ENCODE measurements at regions not wholly inside any gene's neighbourhood (a gene's known extent, or its start where the extent isn't known, plus 50 kb on each side); places are given as distances from the start of the nearest gene placed in this dataset.

GRCh38 chr2:9139491-9140443 lies 66.8 kb upstream of the ASAP2 start:
- TF ChIP-seq, protein P1, sequence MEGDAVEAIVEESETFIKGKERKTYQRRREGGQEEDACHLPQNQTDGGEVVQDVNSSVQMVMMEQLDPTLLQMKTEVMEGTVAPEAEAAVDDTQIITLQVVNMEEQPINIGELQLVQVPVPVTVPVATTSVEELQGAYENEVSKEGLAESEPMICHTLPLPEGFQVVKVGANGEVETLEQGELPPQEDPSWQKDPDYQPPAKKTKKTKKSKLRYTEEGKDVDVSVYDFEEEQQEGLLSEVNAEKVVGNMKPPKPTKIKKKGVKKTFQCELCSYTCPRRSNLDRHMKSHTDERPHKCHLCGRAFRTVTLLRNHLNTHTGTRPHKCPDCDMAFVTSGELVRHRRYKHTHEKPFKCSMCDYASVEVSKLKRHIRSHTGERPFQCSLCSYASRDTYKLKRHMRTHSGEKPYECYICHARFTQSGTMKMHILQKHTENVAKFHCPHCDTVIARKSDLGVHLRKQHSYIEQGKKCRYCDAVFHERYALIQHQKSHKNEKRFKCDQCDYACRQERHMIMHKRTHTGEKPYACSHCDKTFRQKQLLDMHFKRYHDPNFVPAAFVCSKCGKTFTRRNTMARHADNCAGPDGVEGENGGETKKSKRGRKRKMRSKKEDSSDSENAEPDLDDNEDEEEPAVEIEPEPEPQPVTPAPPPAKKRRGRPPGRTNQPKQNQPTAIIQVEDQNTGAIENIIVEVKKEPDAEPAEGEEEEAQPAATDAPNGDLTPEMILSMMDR (IDR thresholded peaks at IDR 0.05): peak; percentile 73 to 85 (median 78)
- TF ChIP-seq POLR2A (IDR thresholded peaks at IDR 0.05) (no peak), EP300 (IDR thresholded peaks at IDR 0.05) (no peak), POLR2AphosphoS5 (IDR thresholded peaks at IDR 0.05) (no peak)

Data from upper lobe of left lung (tissue), 4 donors.